Mucosa of gallbladder (tissue), 1 donor: ENCODE measurements at regions not wholly inside any gene's neighbourhood (a gene's known extent, or its start where the extent isn't known, plus 50 kb on each side); places are given as distances from the start of the nearest gene placed in this dataset.
"Not testable (repeated sequence)": the region's sequence is repeated elsewhere in the genome, so short reads cannot be mapped to it uniquely, and the experiment has no call there.

Experiments
- DNase-seq: peaks from one replicate; pipeline ENCODE4 v3.0.0-alpha.2; 2020; ENCODE audit warnings: low spot score
- donor health status: DM: no; HTN: no; CAD: no.

DNA sequence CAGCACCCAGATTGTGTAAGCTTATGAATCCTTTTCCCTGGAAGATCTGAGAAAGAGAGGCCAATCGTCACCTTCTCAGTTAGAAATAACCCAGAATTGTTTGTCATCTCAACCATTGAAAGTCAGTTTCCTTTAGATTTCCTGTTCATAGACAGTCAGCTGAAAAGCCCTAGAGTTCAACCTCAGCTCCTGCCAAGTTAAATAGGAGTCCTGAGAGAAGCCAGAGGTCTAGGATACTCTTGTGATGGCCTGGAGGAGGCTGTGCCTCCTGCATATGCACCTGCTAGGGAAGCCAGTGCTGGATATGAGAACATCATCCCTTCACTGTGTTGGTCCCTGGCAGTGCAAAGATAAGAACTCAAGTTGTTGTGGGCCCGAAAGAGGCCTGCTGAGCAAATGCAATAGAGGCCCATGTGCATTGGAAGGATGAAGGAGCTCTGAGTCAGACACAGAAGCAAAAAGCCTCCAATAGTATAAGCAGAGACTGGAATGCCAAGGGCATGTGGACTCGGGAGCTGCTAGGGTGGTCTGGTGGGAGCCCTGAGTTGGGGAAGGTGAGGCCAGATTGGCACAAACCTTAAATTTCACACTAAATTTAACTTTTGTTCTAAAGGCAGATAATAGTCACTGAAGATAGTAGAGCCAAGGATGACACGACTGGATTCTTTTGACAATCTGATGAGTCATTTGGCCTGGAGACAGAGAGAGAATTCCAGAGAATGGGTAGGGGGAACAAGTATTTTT is 520.9 kb upstream of the CDH5 start:
- no peak for DNase-seq

DNA sequence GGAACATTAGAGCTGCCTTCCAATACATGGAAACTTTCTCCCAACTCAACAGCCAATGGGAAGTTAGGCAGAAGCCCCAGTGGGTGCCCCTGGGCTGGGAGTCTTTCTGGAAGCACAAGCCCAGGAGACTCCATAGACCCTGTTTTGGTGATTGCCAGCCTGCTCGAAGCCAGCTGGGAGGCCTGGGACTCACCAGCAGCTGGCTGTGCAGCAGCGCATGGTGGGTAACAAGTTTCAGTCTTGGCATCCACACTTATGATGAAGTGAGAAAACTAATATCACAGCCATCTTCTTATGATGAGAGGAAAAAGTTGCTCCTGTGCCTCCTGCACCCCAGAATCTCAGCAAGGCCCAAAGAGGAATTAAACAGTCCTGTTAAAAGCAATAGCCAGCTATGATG is 522.5 kb upstream of the CDH5 start:
- DNase-seq: no peak

DNA sequence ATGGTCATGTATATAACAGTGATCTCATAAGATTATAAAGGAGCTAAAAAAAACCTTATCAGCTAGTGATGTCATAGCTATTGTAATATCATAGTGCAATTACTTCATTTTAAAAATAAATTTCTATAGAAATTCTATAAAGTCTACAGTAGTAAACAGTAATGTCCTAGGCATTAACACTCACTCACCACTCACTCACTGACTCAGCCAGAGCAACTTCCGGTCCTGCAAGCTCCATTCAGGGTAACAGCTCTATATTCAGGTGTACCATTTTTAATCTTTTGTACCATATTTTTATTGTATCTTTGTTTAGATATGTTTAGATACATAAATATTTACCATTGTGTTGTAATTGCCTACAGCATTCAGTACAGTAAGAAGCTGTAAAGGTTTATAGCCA is 524.4 kb upstream of the CDH5 start:
- DNase-seq: no peak

DNA sequence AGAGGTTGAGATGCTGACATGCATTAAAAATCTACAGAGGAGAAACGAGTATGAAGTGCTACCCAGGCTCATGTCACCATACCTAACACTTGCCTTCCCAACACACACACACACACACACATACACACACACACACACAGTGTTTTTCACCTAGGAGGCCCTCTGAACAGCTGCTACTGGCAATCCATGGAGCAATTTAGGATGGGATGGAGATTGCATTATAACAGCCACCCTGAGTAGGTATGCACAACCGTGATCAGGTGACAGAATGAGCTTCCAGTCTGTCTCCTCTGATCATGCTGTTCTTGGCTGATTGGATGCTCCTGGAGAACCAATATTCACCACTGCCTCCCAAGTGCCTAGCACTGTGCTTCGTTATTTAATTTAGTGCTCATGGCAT is 528.5 kb upstream of the CDH5 start:
- no peak for DNase-seq

DNA sequence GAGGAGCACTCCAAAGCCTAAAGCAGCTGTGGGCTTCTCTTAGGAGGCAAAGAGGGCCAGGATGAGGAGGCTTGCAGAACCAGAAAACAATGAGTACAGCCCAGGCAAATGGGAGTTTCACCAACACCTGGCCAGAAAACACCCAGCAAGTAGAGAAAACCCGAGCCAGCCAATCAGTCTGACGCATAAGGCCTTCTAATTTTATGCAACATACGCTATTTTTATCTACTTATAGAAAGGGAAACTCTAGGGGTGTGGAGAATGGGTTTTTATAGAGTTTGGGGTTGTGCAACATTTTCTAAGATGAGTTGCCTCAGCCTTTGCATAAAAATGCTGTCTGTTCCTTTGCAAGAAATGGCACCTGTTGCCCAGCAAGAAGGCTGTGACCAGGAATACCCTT is 529.0 kb upstream of the CDH5 start:
- DNase-seq: no peak

DNA sequence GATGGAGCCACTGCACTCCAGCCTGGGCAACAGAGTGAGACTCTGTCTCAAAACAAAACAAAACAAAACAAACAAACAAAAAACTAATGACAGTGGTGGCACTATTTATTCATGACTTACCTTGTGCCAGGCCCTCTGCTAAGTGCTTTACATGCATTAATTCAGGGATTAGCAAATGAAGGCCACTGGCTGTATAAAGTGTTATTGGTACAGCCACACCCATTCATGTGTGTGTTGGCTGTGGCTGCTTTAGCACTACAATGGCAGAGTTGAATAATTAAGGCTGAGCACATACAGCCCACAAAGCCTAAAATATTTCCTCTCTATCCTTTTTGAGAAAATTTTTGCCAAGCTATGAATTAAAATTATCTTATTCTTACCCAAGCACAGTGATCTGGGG is 531.8 kb upstream of the CDH5 start:
- DNase-seq: no peak

DNA sequence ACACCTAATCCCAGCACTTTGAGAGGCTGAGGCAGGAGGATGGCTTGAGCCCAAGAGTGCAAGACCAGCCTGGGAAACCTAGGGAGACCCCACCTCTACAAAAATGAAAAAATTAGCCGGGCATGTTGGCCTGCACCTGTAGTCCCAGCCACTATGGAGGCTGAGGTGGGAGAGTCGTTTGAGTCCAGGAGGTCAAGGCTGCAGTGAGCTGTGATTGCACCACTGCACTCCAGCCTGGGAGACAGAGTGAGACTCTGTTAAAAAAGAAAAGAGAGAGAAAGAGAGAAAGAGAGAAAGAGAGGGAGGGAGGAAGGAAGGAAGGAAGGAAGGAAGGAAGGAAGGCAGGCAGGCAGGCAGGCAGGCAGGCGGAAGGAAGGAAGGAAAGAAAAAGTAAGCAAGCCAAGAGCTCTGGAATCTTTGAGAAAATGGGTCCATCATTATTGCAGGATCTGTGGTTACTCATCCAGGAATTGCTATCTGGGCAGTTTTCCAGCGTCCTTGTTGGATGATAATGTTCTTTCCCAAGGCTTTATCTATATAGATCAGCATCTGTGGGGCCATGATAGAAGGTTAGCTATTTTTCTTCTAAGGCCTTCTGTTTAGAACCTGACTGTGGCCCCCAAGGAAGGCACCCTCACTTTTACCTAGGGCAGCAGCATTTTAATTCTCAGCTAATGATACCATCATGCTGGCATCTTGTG is 533.2 kb upstream of the CDH5 start:
- no peak for DNase-seq

DNA sequence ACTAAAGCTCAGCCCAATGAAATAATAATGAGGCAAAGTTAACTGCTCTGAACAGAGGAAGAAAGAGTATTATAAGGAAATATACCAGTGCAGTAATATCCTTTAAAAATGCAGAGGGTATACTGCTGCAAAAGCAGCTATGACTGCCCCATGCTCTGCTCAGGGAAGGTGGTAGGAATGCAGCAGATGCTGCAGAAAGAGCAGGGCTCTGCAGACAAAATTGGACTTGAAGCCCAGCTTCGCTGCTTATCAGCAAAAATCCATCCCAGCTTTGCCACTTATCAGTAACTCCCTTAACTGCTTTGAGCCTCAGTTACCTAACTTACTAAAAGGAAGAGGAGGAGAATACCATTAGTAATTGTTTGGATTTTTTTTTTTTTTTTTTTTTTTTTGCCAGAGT is 533.8 kb upstream of the CDH5 start:
- no peak for DNase-seq

DNA sequence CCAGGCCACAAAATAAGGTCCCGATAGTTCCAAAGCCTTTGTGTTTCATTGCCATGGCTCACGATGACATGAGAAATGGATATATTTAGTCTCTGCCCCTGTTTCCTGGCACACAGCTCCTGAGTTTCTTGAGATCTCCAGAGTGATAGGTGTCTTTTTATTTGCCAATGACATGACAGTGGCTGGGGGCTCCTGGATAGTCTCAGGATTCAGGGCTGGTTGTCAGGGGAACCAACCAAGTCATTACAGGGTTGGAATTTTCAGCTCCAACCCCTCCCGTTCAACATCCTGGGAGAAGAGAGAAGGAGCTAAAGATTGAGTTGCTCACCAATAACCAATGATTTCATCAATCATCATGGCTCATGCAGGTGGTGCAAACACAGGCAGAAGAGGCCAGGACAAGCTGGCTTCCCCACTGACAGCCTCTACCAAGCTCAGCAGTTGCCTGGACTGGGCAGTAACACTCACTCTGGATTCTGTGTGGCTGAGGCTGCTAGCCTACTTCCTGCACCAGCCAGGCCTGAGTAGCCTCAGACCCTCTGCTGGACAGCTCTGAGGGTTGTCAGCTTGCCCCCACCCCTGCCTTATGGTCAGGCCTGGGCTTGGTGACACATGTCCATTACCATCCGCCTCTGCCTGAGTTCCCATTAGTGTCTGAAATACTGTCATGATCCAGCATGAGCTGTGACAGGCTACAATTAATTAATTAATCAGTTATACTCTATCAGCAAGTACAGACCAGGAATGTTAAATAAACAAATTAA is 534.4 kb upstream of the CDH5 start:
- DNase-seq: no peak

DNA sequence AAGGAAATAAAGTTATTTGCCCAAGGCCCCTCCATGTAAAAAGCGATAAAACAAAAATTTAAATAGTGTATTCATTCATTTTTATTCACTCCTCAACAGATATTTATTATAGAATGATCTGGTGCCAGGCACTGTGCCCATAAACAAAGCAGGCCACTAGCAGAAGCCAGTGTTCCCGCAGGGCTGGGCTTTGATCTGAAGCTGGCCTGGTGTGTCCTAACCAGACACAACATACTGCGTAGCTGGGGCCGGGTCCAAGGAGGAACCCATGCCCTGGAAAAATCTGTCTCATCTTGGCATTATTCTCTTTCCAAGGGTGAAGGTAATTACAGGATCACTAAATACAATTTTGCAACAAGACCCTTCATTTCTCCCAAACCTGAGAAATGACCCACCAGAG is 537.4 kb upstream of the CDH5 start:
- no peak for DNase-seq

DNA sequence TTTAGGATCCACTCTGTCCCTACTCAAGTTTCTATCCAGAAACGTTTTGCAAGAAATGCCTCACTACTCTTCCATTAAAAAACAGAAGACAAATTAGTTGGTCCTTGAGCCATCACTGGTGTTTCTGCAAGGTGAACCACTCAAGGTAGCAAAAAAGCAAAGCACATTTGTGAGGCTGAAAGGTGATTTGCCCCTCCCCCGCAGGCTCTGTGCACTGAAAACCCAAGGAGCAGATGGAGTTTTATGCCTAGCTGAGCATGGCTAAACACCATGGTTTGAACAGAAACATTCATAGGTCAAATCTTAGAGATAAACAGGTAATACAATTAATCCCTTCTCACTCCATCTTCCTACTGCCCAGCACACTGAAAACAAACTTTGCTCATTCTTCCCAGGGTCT is 538.2 kb upstream of the CDH5 start:
- no peak for DNase-seq

DNA sequence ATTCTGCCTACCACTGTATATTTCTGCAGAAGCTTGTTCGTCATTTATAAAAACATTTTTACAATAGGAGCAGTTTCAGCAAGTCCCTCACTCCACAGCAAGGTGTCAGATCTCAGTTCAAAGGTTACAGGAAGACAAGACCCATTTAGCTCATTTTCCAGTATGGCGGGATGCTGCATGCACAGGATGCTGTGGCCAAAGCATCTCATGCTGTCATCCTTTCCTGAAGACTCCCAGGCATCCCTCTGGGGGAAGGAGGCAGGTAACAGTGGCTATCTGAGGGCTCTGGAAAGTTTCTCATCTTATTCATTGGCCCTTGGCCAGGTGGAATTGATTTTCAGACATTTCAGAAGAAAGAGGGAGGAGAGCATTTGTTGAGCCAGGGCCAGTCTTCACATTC is 539.3 kb upstream of the CDH5 start:
- DNase-seq: no peak

DNA sequence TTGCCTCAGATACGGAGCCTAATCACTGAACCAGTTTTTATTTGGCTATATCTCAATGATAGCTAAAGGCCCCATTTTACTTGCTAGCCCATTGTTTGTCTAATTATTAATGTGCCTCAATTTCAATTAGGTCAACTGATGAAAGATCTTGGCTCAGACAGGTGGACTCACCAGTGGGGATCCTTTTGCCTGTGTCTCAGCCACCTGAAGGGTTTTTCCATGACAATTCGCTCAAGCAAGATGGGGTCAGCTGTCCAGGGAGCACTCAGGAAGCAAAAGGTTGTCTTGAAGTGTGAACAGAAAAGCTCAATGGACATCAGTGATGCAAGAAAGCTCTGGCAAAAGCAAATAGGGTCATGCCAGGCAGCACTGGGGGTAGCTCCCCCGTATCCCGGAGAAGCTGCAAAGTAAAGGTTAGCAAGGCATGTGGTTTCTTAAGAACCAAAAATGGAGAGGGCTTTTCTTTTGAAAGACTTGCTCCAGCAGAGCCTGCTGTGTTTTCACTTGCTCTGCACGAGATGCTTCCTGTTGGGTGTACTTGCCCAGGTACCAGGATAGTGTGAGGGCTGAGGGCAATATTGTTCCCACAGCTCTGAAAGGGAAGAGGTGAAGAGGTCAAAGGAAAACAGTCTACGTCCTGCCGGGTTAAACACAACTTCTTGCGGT is 541.2 kb upstream of the CDH5 start:
- DNase-seq: no peak

DNA sequence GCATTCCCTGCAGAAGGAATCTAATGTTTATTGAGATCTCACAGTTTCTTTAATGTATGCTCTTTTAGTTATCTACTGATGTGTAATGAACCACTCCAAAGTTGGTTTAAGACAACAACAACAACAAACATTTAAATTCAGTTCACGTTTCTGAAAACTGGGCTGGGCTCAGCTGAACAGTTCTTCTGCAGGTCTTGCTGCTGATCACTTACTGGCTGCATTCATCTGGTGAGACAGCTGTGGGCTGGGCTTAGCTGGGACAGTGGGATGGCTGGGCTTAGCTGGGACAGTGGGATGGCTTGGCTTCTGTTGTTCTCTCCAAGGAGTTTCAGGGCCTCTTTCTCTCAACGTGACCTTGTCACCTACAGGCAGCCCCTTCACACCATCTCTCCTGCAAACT is 544.3 kb upstream of the CDH5 start:
- DNase-seq: no peak

DNA sequence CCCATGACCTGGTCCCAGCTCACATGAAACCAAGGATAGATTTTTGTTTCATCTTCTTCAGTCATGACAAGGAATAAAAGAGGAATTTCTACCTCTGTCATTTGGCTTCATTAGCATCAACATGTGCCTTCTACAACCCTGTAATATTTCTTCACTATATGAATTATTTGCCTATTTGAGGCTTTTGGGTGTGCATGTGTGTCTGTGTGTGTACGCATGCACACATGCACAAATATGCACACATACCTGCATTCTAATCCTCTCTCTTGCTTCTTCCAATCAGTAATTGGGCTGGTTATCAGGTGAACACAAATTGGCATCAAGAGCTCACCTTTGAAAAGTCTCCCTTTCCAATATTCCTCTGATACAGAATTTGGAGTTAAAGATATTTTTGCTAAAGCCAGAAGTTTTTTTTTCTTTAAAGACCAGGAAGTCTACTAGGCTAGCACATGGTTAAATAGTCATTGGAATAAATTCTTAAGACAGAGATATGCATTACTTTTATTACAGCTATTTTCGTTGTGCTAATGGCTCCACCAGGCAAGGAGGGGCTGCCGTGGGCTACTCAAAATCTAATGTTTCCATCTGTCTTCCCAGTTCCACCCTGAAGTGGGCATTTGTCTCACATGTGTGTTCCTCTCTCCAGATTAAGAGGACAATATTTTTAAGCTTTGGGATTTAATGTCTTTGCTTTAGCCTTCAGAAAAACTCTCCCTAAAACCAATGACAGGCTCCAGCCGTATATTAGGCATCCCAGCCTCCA is 547.2 kb upstream of the CDH5 start:
- no peak for DNase-seq

DNA sequence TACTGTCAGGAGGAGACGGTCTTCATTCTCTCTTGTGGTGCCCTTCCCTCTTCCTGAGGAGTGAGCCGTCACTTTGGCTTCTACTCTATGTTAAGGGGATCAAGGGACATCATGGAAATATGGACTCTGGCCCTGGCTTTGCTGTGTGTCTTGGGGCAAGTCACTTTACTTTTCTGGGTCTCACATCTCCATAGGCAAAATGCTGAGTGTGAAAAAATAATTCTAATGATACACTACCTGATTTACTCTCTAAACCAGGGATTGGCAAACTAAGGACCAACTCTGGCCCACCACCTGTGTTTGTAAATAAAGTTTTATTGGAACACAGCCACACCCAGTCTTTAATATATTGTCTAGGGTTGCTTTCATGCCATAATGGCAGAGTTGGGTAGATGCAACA is 548.7 kb upstream of the CDH5 start:
- no peak for DNase-seq

DNA sequence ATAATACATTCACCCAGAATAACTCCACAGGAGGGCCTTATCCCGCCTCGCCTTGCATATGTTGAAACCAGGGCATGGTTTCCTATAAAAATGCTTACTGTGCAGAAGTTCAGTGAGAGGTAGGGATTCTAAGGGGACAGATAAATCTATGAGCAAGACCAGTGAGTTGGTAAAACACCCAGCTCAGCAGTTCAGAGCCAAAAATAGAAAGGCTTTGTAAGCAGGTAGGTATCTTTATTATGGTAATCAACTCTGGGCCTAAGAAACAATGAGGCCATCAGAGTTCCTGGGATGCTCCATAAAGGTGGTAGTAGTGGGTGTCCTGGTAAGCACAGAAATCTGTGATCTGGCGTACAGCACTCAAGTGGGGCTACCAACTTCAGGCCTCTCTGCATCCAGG is 549.4 kb upstream of the CDH5 start:
- DNase-seq: no peak

DNA sequence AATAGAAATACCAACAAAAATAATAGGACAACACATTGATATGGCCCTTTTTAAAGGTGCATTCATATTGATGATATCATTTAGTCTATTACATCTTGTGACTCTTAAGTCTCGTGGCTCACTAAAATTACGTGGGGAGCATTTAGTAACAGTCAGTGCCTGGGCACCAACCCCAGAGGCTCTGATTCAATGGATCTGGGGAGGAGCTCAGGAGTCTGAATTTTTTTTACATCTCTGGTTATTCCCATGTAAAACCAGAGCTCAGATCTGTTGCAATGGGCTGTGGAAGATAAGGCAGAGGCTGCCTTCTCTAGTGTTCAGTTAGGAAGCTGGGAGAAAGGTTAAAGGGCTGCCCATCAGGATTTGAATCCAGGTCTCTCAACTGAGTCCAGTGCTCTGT is 549.9 kb upstream of the CDH5 start:
- DNase-seq: no peak

DNA sequence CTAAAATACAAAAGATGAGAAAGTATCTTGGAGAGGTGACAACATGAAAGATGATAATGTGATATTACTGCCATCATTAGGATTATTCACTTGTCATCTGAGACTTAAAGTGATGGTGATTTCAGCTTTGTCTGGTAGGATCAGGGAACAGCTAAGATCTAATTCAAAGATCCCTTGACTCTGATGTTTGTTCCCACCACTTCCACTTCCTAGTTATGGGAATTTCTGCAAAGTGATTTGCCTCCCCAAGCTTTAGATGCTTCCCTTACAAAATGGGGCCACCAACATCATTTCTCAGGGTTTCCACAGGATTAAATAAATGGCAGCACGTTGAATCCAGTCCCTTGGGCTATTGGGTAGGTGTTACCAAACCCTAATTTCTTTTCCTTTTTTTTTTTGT is 550.8 kb upstream of the CDH5 start:
- DNase-seq: no peak

DNA sequence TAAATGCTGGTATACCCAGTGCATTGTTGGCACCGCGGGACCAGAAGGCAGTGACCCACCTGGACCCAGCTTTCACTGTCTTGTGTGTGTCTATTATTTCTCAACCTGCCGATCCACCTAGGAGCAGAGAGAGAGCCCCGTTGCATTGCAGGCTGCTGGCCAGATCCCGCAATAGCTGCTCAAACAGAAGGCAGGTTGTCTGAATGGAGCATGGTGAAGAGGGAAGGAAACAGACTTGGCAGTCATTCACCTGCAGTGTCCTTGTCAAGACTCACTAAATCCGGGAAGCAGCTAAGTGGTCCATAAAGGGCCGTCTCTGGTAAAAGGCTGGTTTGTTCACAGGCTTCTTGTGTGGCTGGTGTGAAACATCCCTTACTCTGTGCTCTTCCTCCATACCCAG is 552.6 kb upstream of the CDH5 start:
- DNase-seq: not testable (repeated sequence)

DNA sequence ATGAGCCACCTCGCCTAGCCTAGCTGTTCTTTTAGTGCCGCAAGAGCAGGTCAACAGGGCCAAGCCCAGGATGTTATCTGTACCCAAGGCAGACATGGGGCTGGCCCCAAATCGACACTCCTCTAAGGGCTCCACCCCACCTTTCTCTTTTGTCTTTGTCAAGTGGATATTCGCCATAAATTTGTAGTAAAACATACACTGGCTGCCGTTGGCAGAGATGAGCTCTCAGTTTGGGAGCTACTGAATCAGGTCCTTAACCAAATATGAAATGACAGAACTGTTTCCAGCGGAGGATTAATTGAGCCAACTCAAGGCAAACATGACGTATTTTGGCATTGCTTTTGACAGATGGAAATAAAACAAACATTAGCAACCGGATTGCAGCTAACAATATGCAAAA is 556.9 kb upstream of the CDH5 start:
- no peak for DNase-seq

DNA sequence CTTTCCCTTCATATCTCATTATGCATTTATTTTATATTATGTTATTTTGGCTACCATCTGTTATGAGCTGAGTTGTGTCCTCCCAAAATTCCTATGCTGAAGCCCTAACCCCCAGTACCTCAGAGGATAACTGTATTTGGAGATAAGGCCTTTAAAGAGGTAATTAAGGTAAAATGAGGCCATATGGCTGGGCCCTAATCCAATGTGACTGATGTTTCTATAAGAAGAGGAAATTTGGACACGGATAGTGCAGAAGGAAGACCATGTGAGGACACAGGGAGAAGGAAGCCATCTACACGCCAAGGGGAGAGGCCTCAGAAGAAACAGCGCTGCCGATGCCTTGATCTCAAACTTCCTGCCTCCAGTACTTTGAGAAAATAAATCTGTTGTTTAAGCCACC is 557.7 kb upstream of the CDH5 start:
- DNase-seq: no peak
